ENCODE measurements at regions not wholly inside any gene's neighbourhood (a gene's known extent, or its start where the extent isn't known, plus 50 kb on each side); places are given as distances from the start of the nearest gene placed in this dataset.

DNA sequence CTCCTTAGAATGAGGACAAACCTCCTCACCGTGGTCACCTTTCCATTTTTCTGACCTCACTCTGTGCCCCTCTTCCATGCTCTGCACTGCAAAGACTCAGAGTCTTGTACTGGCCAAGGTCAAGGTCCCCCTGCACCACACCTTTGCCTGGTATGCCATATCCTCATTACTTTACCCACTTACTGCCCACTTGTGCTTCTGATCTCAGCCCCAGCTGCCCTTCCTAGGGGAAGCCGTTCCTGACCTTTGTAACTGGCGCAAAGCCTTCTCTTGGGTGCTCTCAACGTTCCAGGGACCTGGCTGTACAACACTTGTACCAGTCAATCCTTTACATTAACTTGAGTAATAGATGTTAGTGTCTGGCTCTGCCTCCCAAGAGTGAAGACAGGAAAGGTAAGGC is 256.0 kb downstream of the SV2B start:
- no peak overlapping the region for H3K4me2 ChIP-seq (ENCODE audit: low read depth, low read length)
- ATAC-seq: no peak
- no peaks in the 10 kb centered on the region for H3K36me3 ChIP-seq (replicated peaks in 1 of 2; ENCODE audit: control insufficient read depth in 1 of 2, insufficient read depth in 2 of 2, low read length in 2 of 2)
- H2AFZ ChIP-seq (ENCODE audit: low read length): no peak overlapping the region
- FAIRE-seq: no peak
- POLR2A ChIA-PET: no interaction called here
- H3K27me3 ChIP-seq (ENCODE audit: control insufficient read depth in 1 of 2, insufficient read depth in 2 of 2, low read length in 2 of 2): no peaks in the 10 kb centered on the region
- in situ Hi-C loops (cut with HindIII; ENCODE audit: extremely low pct_ligation_motif_present, low pct_unique_long_range_greater_than_20kb): no loop called here
- 2% methylated on average over 4 of the region's 4 CpGs for WGBS (ENCODE audit: low lambda C conversion rate)
- no peaks in the 10 kb centered on the region for H4K20me1 ChIP-seq (ENCODE audit: insufficient read depth, low read length)
- intact Hi-C loops (cut with micrococcal nuclease; ENCODE audit: unreplicated experiment): no loop called here
- H3K27ac ChIP-seq (ENCODE audit: extremely low read length, insufficient read depth, low read length): no peak overlapping the region
- no peak for DNase-seq (ENCODE audit: low spot score)
- no peaks in the 10 kb centered on the region for H3K79me2 ChIP-seq (ENCODE audit: insufficient read depth, low read length)
- no peaks in the 10 kb centered on the region for H3K4me1 ChIP-seq (ENCODE audit: insufficient read depth, low read length)
- no peak overlapping the region for H3K4me3 ChIP-seq (replicated peaks in 1 of 3; ENCODE audit: insufficient read depth in 1 of 3, low read depth in 2 of 3, low read length in 3 of 3)
- no peak overlapping the region for H3K9ac ChIP-seq (ENCODE audit: insufficient read depth, low read depth, low read length)
- no TSS peak for BruUV-seq (replicated peaks)
- no peaks in the 10 kb centered on the region for H3K9me3 ChIP-seq (ENCODE audit: low read length)
- CTCF ChIA-PET (ENCODE audit: low intra/inter-chr PET ratio, low total read pairs): no interaction called here
- TF ChIP-seq ARID4A (CRISPR knock-in tag; IDR thresholded peaks at IDR 0.05; ENCODE audit: borderline replicate concordance) (no peak), GLI4 (CRISPR knock-in tag; IDR thresholded peaks at IDR 0.05; ENCODE audit: borderline replicate concordance) (no peak), RBAK (CRISPR knock-in tag; IDR thresholded peaks at IDR 0.05) (no peak), SRY (CRISPR knock-in tag; IDR thresholded peaks at IDR 0.05) (no peak), SMAD3 (CRISPR knock-in tag; IDR thresholded peaks at IDR 0.05) (no peak), CREB1 (IDR thresholded peaks at IDR 0.05) (no peak), CREB1 (CRISPR knock-in tag; IDR thresholded peaks at IDR 0.05) (no peak), SALL2 (CRISPR knock-in tag; IDR thresholded peaks at IDR 0.05) (no peak), ZNF609 (CRISPR knock-in tag; IDR thresholded peaks at IDR 0.05; ENCODE audit: borderline replicate concordance) (no peak), JDP2 (CRISPR knock-in tag; IDR thresholded peaks at IDR 0.05; ENCODE audit: borderline replicate concordance) (no peak), ZNF709 (CRISPR knock-in tag; IDR thresholded peaks at IDR 0.05) (no peak), SSRP1 (CRISPR knock-in tag; IDR thresholded peaks at IDR 0.05) (no peak), ZNF30 (CRISPR knock-in tag; IDR thresholded peaks at IDR 0.05) (no peak), RFX5 (IDR thresholded peaks at IDR 0.05; ENCODE audit: low read depth, low read length) (no peak)
- TF ChIP-seq, protein P1, sequence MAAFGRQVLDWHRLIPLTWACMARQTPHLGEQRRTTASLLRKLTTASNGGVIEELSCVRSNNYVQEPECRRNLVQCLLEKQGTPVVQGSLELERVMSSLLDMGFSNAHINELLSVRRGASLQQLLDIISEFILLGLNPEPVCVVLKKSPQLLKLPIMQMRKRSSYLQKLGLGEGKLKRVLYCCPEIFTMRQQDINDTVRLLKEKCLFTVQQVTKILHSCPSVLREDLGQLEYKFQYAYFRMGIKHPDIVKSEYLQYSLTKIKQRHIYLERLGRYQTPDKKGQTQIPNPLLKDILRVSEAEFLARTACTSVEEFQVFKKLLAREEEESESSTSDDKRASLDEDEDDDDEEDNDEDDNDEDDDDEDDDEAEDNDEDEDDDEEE (CRISPR knock-in tag; IDR thresholded peaks at IDR 0.05): no peak

Measured in HepG2 (cell line).